ENCODE measurements at regions not wholly inside any gene's neighbourhood (a gene's known extent, or its start where the extent isn't known, plus 50 kb on each side); places are given as distances from the start of the nearest gene placed in this dataset.

- FAIRE-seq (no peak), DNase-seq (ENCODE audit: low read depth, low spot score) (no peak)
- no peaks in the 10 kb centered on the region for H3K36me3 ChIP-seq (ENCODE audit: control insufficient read depth in 2 of 2, extremely low read depth in 1 of 2, insufficient read depth in 2 of 2, low read length in 2 of 2)
- H3K9me3 ChIP-seq (ENCODE audit: control insufficient read depth, low read depth, low read length): no peaks in the 10 kb centered on the region
- H2AFZ ChIP-seq (ENCODE audit: control insufficient read depth, low read length): no peak overlapping the region
- no peak overlapping the region for H3K9ac ChIP-seq (ENCODE audit: control insufficient read depth, extremely low read depth, insufficient read depth, low read length)
- no peaks in the 10 kb centered on the region for H4K20me1 ChIP-seq (ENCODE audit: control insufficient read depth, extremely low read depth, insufficient read depth, low read length)
- no peak overlapping the region for H3K27ac ChIP-seq (ENCODE audit: control insufficient read depth, insufficient read depth, low read length)
- H3K79me2 ChIP-seq (ENCODE audit: control insufficient read depth, insufficient read depth, low read length): no peaks in the 10 kb centered on the region
- peaks cover 14% of the 10 kb centered on the region for H3K4me1 ChIP-seq (ENCODE audit: control insufficient read depth, extremely low read depth, insufficient read depth, low read length)
- no peaks in the 10 kb centered on the region for H3K9me1 ChIP-seq (ENCODE audit: control insufficient read depth, extremely low read depth, insufficient read depth, low read length)
- TF ChIP-seq CTCF (optimal IDR thresholded peaks at IDR 0.05 in 1 of 3, IDR thresholded peaks at IDR 0.05 in 1 of 3, conservative IDR thresholded peaks at IDR 0.05 in 1 of 3; ENCODE audit: extremely low read depth in 1 of 3, insufficient read depth in 2 of 3, low read length in 3 of 3): no peak
- TF ChIP-seq EZH2 (IDR thresholded peaks at IDR 0.05; ENCODE audit: low read length): no peak
- H3K4me2 ChIP-seq (ENCODE audit: control insufficient read depth, extremely low read depth, insufficient read depth, low read depth, low read length): no peak overlapping the region
- no peaks in the 10 kb centered on the region for H3K27me3 ChIP-seq (ENCODE audit: control insufficient read depth, extremely low read depth, insufficient read depth, low read length)
- dilution Hi-C loops (cut with MboI; ENCODE audit: extremely low pct_ligation_motif_present, low sequenced_read_pairs): no loop called here
- H3K4me3 ChIP-seq (ENCODE audit: control insufficient read depth in 2 of 3, extremely low read depth in 1 of 3, insufficient read depth in 2 of 3, low read depth in 1 of 3, low read length in 3 of 3): no peak overlapping the region
These were observed 416.5 kb upstream of the TGFBR2 start for GRCh38 chr3:30189900-30190299.

GRCh38 chr3:30193625-30194044 is 412.8 kb upstream of the TGFBR2 start:
- peaks cover 11% of the 10 kb centered on the region for H3K4me1 ChIP-seq (ENCODE audit: control insufficient read depth, extremely low read depth, insufficient read depth, low read length)
- no peak overlapping the region for H3K9ac ChIP-seq (ENCODE audit: control insufficient read depth, extremely low read depth, insufficient read depth, low read length)
- no peaks in the 10 kb centered on the region for H3K9me1 ChIP-seq (ENCODE audit: control insufficient read depth, extremely low read depth, insufficient read depth, low read length)
- TF ChIP-seq EZH2 (IDR thresholded peaks at IDR 0.05; ENCODE audit: low read length): no peak
- TF ChIP-seq CTCF (optimal IDR thresholded peaks at IDR 0.05 in 1 of 3, IDR thresholded peaks at IDR 0.05 in 1 of 3, conservative IDR thresholded peaks at IDR 0.05 in 1 of 3; ENCODE audit: extremely low read depth in 1 of 3, insufficient read depth in 2 of 3, low read length in 3 of 3): no peak
- no peaks in the 10 kb centered on the region for H3K79me2 ChIP-seq (ENCODE audit: control insufficient read depth, insufficient read depth, low read length)
- dilution Hi-C loops (cut with MboI; ENCODE audit: extremely low pct_ligation_motif_present, low sequenced_read_pairs): no loop called here
- H3K27ac ChIP-seq (ENCODE audit: control insufficient read depth, insufficient read depth, low read length): no peak overlapping the region
- H3K27me3 ChIP-seq (ENCODE audit: control insufficient read depth, extremely low read depth, insufficient read depth, low read length): no peaks in the 10 kb centered on the region
- H3K9me3 ChIP-seq (ENCODE audit: control insufficient read depth, low read depth, low read length): no peaks in the 10 kb centered on the region
- no peak overlapping the region for H3K4me2 ChIP-seq (ENCODE audit: control insufficient read depth, extremely low read depth, insufficient read depth, low read depth, low read length)
- H3K36me3 ChIP-seq (ENCODE audit: control insufficient read depth in 2 of 2, extremely low read depth in 1 of 2, insufficient read depth in 2 of 2, low read length in 2 of 2): no peaks in the 10 kb centered on the region
- H2AFZ ChIP-seq (ENCODE audit: control insufficient read depth, low read length): no peak overlapping the region
- no peak for FAIRE-seq
- no peak overlapping the region for H3K4me3 ChIP-seq (ENCODE audit: control insufficient read depth in 2 of 3, extremely low read depth in 1 of 3, insufficient read depth in 2 of 3, low read depth in 1 of 3, low read length in 3 of 3)
- H4K20me1 ChIP-seq (ENCODE audit: control insufficient read depth, extremely low read depth, insufficient read depth, low read length): no peaks in the 10 kb centered on the region
- DNase-seq (ENCODE audit: low read depth, low spot score): no peak
